ENCODE measurements at regions not wholly inside any gene's neighbourhood (a gene's known extent, or its start where the extent isn't known, plus 50 kb on each side); places are given as distances from the start of the nearest gene placed in this dataset.

GRCh38 chr6:85121158-85121557 is 328.7 kb upstream of the NT5E start (continued):
- no peak for TF ChIP-seq ZNF407 (IDR thresholded peaks at IDR 0.05; ENCODE audit: low read depth)
- no peak for TF ChIP-seq EHMT2 (IDR thresholded peaks at IDR 0.05)

GRCh38 chr6:85118652-85119235 is 331.1 kb upstream of the NT5E start:
- H3K4me3 ChIP-seq = no peak overlapping the region
- ChIA-PET POLR2A (interaction anchor here (0.8 kb wide), 1 partner anchor 14 kb away, joined by 3 read pairs; no protein-coding TSS in a partner anchor), CTCF (ENCODE audit: low intra/inter-chr PET ratio) (no interaction called here)
- 8% methylated on average over 8 of the region's 8 CpGs for WGBS (ENCODE audit: insufficient coverage, low coverage, missing lambda C conversion rate)
- intact Hi-C loops (cut with micrococcal nuclease) = no loop called here
- no TSS peak for BruUV-seq (replicated peaks)
- no peaks in the 10 kb centered on the region for H3K4me1 ChIP-seq (replicated peaks in 1 of 2; ENCODE audit: control insufficient read depth in 2 of 2, insufficient read depth in 2 of 2, low read length in 2 of 2)
- TF ChIP-seq PHB2 (IDR thresholded peaks at IDR 0.05; ENCODE audit: low read depth) = no peak
- no peak for TF ChIP-seq GATAD2B (IDR thresholded peaks at IDR 0.05; ENCODE audit: borderline replicate concordance)
- TF ChIP-seq SNAPC5 (CRISPR knock-in tag; IDR thresholded peaks at IDR 0.05) = no peak
- no peak for TF ChIP-seq ATF2 (CRISPR knock-in tag; IDR thresholded peaks at IDR 0.05)
- TF ChIP-seq SP1 (CRISPR knock-in tag; IDR thresholded peaks at IDR 0.05) = no peak
- TF ChIP-seq CGGBP1 (CRISPR knock-in tag; IDR thresholded peaks at IDR 0.05) = no peak
- TF ChIP-seq YBX1 (IDR thresholded peaks at IDR 0.05) = no peak
- H3K9me1 ChIP-seq (ENCODE audit: control insufficient read depth, insufficient read depth, low read length) = no peaks in the 10 kb centered on the region
- DNase-seq (ENCODE audit: extremely low read depth in 1 of 4, low spot score in 3 of 4) (no peak), FAIRE-seq (no peak), ATAC-seq (no peak)
- no peak overlapping the region for H2AFZ ChIP-seq (ENCODE audit: low read depth, low read length)
- H3K27me3 ChIP-seq (ENCODE audit: control insufficient read depth in 2 of 2, insufficient read depth in 2 of 2, low read length in 2 of 2) = 0 out of 5 replicates have a peak, but pooled peaks cover 0 to 4% of the 10 kb centered on the region in 2 experiments
- no peaks in the 10 kb centered on the region for H3K36me3 ChIP-seq (ENCODE audit: control insufficient read depth, insufficient read depth, low read length)
- no peak overlapping the region for H3K9ac ChIP-seq (ENCODE audit: insufficient read depth in 1 of 2, low read depth in 2 of 2, low read length in 2 of 2)
- no peaks in the 10 kb centered on the region for H3K79me2 ChIP-seq (ENCODE audit: control insufficient read depth, insufficient read depth, low read length)
- no peak overlapping the region for H3K27ac ChIP-seq (ENCODE audit: extremely low read depth, low read depth, low read length)
- in situ Hi-C loops (cut with MboI) = no loop called here
- no peaks in the 10 kb centered on the region for H4K20me1 ChIP-seq (replicated peaks; ENCODE audit: control insufficient read depth, insufficient read depth, low read length)
- no peaks in the 10 kb centered on the region for H3K9me3 ChIP-seq (replicated peaks; ENCODE audit: control insufficient read depth, insufficient read depth, low read depth, low read length)
- no peak overlapping the region for H3K4me2 ChIP-seq (ENCODE audit: insufficient read depth, low read length)

All from K562 (cell line).